GM12892 (cell line): ENCODE measurements at regions not wholly inside any gene's neighbourhood (a gene's known extent, or its start where the extent isn't known, plus 50 kb on each side); places are given as distances from the start of the nearest gene placed in this dataset.

Experiments used
- DNase-seq: peaks from one replicate; pipeline ENCODE4 v3.0.0; 2011; ENCODE audit not compliant: insufficient read length
- FAIRE-seq: peaks from 2 replicates; lab custom pipeline; 2011; peaks lifted over from hg19 to GRCh38; lab: Jason Lieb, UNC
- POLR2A ChIP-seq: IDR thresholded peaks from 2 replicates; pipeline ENCODE4 v1.6.1; 2011; ENCODE audit warnings: low read depth, low read length, control low read depth
- POLR2AphosphoS5 ChIP-seq: IDR thresholded peaks from 2 replicates; pipeline ENCODE4 v1.6.1; 2011; ENCODE audit warnings: low read depth, low read length, control low read depth
- TAF1 ChIP-seq: IDR thresholded peaks from 2 replicates; pipeline ENCODE4 v1.6.1; 2011; ENCODE audit warnings: low read depth, mild to moderate bottlenecking, control low read depth, low read length, borderline replicate concordance

DNA sequence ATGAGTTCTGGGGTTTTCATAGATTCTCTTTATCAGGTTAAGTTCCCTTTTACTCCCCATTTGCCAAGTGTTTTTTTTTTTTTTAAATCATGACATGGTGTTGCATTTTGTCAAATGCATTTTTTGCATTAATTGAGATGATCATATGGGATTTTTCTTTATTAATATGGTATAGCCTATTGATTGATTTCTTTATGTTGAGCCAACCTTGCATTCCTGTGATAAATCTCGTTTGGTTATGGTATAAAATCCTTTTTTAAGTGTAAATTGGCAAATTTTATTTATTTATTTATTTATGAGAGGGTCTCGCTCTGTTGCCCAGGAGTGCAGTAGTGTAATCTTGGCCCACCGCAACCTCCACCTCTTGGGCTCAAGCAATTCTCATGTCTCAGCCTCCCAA, 81.5 kb upstream of the ACVR1 start:
- no peak for FAIRE-seq
- no peak for DNase-seq
- TF ChIP-seq TAF1: no peak
- no peak for TF ChIP-seq POLR2AphosphoS5
- no peak for TF ChIP-seq POLR2A

DNA sequence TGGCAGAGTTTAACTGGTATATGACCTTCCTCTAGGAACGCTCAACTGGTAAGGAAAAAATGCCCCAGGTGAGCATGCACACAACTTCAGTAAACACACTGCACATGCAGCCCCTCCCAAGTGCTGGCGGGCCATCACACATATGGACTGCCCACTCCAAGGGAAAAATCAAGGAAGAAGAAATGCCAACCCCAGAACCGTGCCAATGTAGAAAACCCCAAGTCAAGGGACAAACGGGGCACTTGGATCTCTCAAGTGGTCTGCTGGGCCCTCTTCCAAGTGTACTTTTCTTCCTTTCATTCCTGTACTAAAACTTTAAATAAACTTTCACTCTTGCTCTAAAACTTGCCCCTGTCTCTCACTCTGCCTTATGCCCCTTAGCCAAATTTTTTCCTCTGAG, 76.4 kb upstream of the ACVR1 start:
- no peak for DNase-seq

DNA sequence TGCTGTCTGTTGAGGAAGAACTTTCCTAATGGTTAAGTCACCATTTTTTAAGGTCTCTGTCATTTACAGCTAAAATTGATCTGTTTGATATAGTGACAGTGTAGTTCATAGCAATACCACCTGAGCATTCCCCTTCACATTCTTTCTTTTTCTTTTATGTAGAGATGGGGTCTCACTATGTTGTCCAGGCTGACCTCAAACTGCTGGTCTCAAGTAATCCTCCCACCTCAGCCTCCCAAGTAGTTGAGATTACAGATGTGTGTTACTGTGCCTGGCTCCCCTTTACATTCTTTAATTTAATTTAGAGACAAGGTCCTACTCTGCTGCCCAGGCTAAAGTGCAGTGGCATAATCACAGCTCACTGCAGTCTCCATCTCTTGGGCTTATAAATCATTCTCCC, 72.7 kb upstream of the ACVR1 start:
- FAIRE-seq (no peak), DNase-seq (no peak)
- no peak for TF ChIP-seq POLR2AphosphoS5
- no peak for TF ChIP-seq POLR2A
- TF ChIP-seq TAF1: no peak

More for the DNA sequence above, 76.4 kb upstream of the ACVR1 start:
- TF ChIP-seq POLR2A (no peak), TAF1 (no peak), POLR2AphosphoS5 (no peak)
- no peak for FAIRE-seq

DNA sequence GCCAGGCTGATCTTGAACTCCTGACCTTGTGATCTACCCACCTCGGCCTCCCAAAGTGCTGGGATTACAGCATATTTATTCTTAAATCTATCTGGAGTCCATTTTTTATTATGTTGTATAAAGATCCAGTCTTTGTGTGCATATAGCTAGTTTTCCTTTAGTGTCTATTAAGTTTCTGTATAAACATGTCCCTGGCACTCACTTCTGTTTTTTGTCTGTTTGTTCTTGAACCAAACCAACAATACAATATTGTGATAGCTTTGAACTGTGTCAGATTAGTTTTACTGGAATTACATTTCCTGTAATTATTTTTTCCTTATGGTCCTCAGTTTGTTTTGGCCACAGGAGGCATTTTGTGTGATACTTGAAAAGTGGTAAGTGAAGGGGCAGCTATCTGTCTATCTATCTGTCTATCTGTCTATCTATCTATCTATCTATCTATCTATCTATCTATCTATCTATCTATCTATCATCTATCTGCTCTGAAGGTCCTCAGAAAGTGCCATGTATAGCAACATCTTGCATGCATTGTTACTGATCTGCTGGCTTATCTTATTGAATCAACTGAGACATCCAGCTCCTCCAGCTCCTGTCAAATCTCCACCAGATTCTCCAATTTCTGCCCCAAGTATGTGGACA, 70.9 kb upstream of the ACVR1 start:
- DNase-seq (no peak), FAIRE-seq (no peak)

DNA sequence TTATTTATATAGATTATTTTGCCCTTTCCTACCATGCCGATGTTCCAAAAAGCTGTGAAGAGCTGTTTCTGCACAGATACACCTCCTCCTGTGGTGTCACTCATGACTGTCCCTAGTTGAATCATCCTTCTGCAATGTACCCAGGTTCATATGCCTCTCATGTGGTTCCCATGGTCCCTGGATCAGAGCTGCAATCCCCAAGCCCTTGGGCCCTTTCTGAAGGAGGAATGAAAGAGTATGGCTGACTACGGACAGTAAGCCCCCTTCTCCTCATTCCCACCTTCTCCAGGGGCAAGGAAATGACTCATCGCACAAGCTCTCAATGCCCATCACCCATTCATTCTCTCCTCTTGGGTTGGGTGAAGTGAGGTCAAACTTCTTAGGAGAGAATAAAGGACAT, 63.9 kb upstream of the ACVR1 start:
- no peak for TF ChIP-seq TAF1
- no peak for TF ChIP-seq POLR2A
- TF ChIP-seq POLR2AphosphoS5: no peak
- FAIRE-seq (no peak), DNase-seq (no peak)

More for the DNA sequence above, 70.9 kb upstream of the ACVR1 start:
- no peak for TF ChIP-seq TAF1

DNA sequence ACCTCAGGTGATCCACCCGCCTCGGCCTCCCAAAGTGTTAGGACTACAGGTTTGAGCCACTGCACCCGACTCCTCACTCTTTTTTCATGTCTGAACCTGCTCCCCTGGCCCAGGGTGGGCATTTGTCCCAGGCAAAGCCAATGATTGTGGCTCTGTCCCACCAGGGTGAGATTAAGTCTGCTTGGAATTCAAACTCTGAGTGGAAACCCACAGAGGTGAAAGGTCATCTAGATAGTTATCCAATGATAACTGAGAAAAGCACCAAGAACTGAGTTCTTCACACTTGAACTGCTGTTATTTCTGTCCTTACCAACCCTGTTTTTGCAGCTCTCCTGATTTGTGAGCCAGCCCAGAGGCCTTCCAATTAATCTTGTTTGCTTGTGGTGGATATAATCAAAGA, 62.4 kb upstream of the ACVR1 start:
- no peak for TF ChIP-seq POLR2A
- TF ChIP-seq TAF1: no peak
- no peak for TF ChIP-seq POLR2AphosphoS5
- no peak for FAIRE-seq
- DNase-seq: no peak

DNA sequence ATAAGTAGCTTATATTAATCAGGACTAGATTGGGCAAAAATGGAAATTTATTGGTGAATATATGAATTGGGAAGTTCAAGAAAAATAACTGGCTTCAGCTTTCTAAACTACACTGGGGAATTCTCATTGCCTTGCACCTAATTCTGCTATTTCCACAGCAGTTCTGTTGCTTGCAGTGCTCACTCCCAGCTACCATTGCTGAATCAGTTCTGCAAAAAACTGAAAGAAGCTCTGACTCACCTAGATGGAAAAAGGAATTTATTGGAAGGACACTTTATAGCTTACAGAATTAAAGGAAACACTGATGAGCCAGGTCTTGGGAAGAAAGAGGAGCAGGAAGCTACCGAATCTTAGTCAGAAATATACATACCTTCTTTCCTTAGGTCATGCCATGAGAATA, 60.3 kb upstream of the ACVR1 start:
- FAIRE-seq (no peak), DNase-seq (no peak)
- no peak for TF ChIP-seq TAF1
- TF ChIP-seq POLR2AphosphoS5: no peak
- TF ChIP-seq POLR2A: no peak

DNA sequence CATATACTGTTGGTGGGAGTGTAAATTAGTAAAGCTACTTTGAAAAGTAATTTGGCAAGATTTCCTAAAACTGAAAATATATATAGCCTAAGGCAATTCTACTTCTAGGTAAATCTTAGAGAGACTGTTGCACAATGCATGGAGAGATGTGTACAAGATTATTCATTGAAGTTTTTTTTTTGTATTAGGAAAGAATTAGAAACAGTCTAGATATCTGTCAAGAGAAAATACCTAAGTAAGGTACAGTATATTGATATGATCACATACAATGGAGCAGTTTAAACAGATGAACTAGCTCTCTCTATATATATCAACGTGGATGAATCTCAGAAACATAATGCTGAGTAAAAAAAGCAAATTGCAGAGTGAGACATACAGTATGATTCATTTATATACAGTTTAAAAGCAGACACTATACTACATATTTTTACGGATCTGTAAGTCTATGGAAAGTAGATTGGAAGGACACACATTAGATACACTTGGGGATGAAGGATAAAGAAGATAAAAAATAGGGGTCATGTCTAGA, 59.3 kb upstream of the ACVR1 start:
- no peak for TF ChIP-seq POLR2A
- no peak for TF ChIP-seq POLR2AphosphoS5
- no peak for TF ChIP-seq TAF1
- FAIRE-seq: no peak
- DNase-seq: no peak

DNA sequence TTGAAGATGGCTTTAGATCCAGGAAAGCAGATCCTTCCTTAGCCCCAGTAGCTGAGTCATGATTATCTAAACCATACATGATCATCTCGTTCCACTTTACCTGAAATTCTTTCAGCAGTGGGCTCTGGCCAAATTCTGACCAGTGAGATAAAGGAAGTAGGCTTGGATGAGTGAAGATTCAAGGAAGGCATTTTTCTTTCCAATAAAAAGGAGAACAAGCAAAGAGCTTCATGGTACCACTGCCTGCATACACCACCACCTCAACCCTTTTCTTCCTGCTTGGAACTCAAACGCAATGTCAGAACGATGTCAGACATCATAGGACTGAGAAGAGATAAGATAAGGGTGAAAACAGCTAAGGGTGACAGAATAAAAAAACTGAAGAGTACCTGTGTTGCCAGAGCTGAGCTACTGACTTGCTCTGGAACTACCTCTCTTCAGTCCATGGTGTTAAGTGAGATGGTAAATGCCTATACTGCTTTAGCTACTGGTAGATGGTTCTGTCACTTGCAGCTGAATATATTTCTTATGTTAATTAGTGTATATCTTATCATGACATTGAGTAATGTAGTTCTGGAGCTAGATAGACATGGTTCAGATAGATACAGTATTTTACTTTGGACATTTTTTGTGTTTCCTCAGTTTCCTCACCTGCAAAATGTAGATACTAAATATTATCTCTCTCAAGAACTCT, 58.7 kb upstream of the ACVR1 start:
- DNase-seq: no peak
- no peak for FAIRE-seq
- TF ChIP-seq TAF1 (no peak), POLR2A (no peak), POLR2AphosphoS5 (no peak)

DNA sequence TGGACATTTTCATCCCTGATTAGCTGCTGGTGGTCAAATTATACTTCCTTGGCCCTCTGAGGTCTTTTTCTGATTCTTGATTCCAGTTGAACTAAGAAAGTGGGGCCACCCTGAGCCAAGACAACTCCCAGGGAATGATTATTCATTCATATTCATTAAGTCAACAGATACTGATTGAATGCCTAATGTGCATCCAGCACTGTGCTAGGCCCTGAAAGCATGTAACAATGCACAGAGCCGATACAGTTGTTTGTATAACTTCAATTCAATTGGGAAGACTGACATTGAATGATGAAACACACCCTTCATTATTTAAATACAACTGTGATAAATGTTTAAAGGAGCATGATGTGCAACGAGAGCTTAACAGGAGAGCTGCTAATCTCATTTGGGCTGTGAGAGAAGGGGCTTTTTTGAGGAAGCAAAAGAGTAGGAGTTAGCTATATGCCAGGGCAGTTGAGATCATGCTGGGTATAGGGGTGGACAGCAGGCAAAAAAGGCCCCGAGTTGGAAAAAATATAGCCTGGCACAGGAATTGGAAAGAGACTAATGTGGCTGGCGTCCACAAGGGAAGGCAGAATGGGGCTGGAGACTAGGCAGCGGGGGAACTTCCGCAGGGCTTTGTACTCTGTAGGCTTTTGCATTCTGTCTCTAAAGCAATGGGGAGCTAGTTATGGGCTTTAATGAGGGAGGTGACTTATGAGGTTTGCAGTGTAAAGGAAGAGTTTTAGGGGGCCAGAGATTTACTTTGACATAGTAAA, 57.2 kb upstream of the ACVR1 start:
- FAIRE-seq (no peak), DNase-seq (no peak)
- no peak for TF ChIP-seq POLR2A
- no peak for TF ChIP-seq POLR2AphosphoS5
- TF ChIP-seq TAF1: no peak

DNA sequence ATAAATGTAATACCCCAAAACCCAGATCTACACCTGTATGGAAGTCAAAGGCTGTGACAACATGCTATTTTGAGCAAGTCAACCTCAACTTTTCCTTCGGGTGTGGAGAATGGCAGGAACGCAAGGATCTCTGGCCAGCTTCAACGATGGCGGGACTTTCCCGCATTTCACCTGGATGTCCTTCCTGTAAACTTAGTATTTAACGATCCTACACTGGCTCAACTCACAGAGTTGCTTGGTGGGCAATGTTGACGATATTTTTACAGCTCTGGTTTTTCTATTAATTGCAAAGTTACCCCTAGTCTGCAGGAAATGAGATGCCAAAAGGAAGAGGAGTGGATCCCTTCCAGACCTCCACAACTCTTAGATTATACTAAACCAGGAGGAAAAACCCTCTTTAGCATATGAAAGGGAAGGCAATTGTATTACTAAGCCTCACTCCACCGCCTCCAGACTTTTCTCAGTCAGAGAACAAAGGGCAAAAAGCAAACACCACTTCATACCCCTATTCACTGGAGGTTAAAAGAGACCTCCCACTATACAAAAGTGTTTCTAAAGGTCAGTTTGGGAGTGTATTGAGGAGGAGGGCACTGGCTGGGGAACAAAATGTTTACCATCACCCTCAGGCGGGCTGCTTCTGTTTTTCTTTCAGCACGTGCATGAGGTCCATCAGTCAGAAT, 56.5 kb upstream of the ACVR1 start:
- DNase-seq (no peak), FAIRE-seq (no peak)
- TF ChIP-seq POLR2A (no peak), POLR2AphosphoS5 (no peak), TAF1 (no peak)
